DOHH2 (cell line): ENCODE measurements at regions not wholly inside any gene's neighbourhood (a gene's known extent, or its start where the extent isn't known, plus 50 kb on each side); places are given as distances from the start of the nearest gene placed in this dataset.

Experiments used
- H3F3A ChIP-seq: fragments of 200-600 bp; sonication (generic), shearing (Covaris generic); 2 replicates; pipeline ENCODE4 v1.6.0; 2016; ENCODE audit warnings: antibody characterized with exemption, mild to moderate bottlenecking; ENCODE audit not compliant: control insufficient read depth, insufficient read depth
- H3K27ac ChIP-seq: fragments of 200-600 bp; sonication (generic); 2 replicates; pipeline ENCODE4 v1.5.1; 2014; ENCODE audit warnings: low read depth, mild to moderate bottlenecking, low read length, moderate library complexity
- H3K27me3 ChIP-seq: fragments of 200-600 bp; sonication (generic); 2 replicates; pipeline ENCODE4 v1.6.1; 2014; ENCODE audit warnings: mild to moderate bottlenecking, low read length, mixed read lengths; ENCODE audit not compliant: control insufficient read depth
- H3K36me3 ChIP-seq: fragments of 200-600 bp; sonication (generic); 2 replicates; pipeline ENCODE4 v1.6.1; 2014; ENCODE audit warnings: mild to moderate bottlenecking, low read length, moderate library complexity, mixed read lengths; ENCODE audit not compliant: control insufficient read depth
- H3K4me1 ChIP-seq: fragments of 200-600 bp; sonication (generic); 2 replicates; pipeline ENCODE4 v1.6.1; 2014; ENCODE audit warnings: mild to moderate bottlenecking, low read length, mixed read lengths; ENCODE audit not compliant: control insufficient read depth
- H3K4me2 ChIP-seq: fragments of 200-600 bp; sonication (generic); 2 replicates; pipeline ENCODE4 v1.6.0; 2014; ENCODE audit warnings: mild to moderate bottlenecking, low read length, moderate library complexity
- H3K4me3 ChIP-seq: fragments of 200-600 bp; sonication (generic); 2 replicates; pipeline ENCODE4 v1.5.1; 2014; ENCODE audit warnings: mild to moderate bottlenecking, low read length, mixed read lengths
- H3K79me2 ChIP-seq: fragments of 200-600 bp; sonication (generic); 2 replicates; pipeline ENCODE4 v1.6.1; 2014; ENCODE audit warnings: mild to moderate bottlenecking, low read length, mixed read lengths; ENCODE audit not compliant: control insufficient read depth
- H3K9me2 ChIP-seq: fragments of 200-600 bp; sonication (generic); replicated peaks from 2 replicates; pipeline ENCODE4 v1.6.1; 2014; ENCODE audit warnings: mild to moderate bottlenecking, low read length, mixed read lengths; ENCODE audit not compliant: control insufficient read depth
- H3K9me3 ChIP-seq: fragments of 200-600 bp; sonication (generic); 2 replicates; pipeline ENCODE4 v1.6.1; 2014; ENCODE audit warnings: antibody characterized with exemption, low read length, mixed read lengths; ENCODE audit not compliant: control insufficient read depth, insufficient read depth
- H4K20me1 ChIP-seq: fragments of 200-600 bp; sonication (generic); 2 replicates; pipeline ENCODE4 v1.6.0; 2014; ENCODE audit warnings: low read depth, mild to moderate bottlenecking, antibody characterized with exemption, low read length, moderate library complexity; ENCODE audit not compliant: control insufficient read depth, insufficient read depth
- CTCF ChIP-seq: fragments of 200-600 bp; sonication (generic); IDR thresholded peaks from one replicate; pipeline ENCODE4 v1.5.1; 2014; ENCODE audit warnings: antibody characterized with exemption, mild to moderate bottlenecking, low read depth, low read length; ENCODE audit not compliant: poor library complexity, severe bottlenecking
- EZH2phosphoT487 ChIP-seq: fragments of 200-600 bp; sonication (generic); IDR thresholded peaks from 2 replicates; pipeline ENCODE4 v1.6.1; 2017; ENCODE audit warnings: borderline replicate concordance, mild to moderate bottlenecking, antibody characterized with exemption, low read length, moderate library complexity, mixed read lengths

GRCh38 chr5:152288917-152289595, 116.0 kb downstream of the NMUR2 start:
- H4K20me1 ChIP-seq = no peaks in the 10 kb centered on the region
- no peaks in the 10 kb centered on the region for H3K4me1 ChIP-seq
- H3K36me3 ChIP-seq = no peaks in the 10 kb centered on the region
- H3K9me3 ChIP-seq = no peaks in the 10 kb centered on the region
- H3K4me3 ChIP-seq = no peak overlapping the region
- H3F3A ChIP-seq = no peaks in the 10 kb centered on the region
- H3K9me2 ChIP-seq = no peaks in the 10 kb centered on the region
- no peak overlapping the region for H3K4me2 ChIP-seq
- TF ChIP-seq CTCF = no peak
- TF ChIP-seq EZH2phosphoT487 = no peak
- H3K79me2 ChIP-seq = no peaks in the 10 kb centered on the region
- no peaks in the 10 kb centered on the region for H3K27me3 ChIP-seq
- H3K27ac ChIP-seq = no peak overlapping the region

- H3K9me3 ChIP-seq = no peaks in the 10 kb centered on the region
- H3K36me3 ChIP-seq = no peaks in the 10 kb centered on the region
- no peak overlapping the region for H3K4me2 ChIP-seq
- H3K4me1 ChIP-seq = no peaks in the 10 kb centered on the region
- TF ChIP-seq EZH2phosphoT487 (no peak), CTCF (no peak)
- no peaks in the 10 kb centered on the region for H3K9me2 ChIP-seq
- no peak overlapping the region for H3K27ac ChIP-seq
- no peaks in the 10 kb centered on the region for H3K27me3 ChIP-seq
- no peaks in the 10 kb centered on the region for H4K20me1 ChIP-seq
- no peaks in the 10 kb centered on the region for H3K79me2 ChIP-seq
- H3F3A ChIP-seq = no peaks in the 10 kb centered on the region
- H3K4me3 ChIP-seq = no peak overlapping the region
Observed at GRCh38 chr5:152288499-152288898, 116.6 kb downstream of the NMUR2 start.

GRCh38 chr5:152285764-152286163, 119.3 kb downstream of the NMUR2 start:
- Histone ChIP-seq H3K4me1 (no peaks in the 10 kb centered on the region), H3F3A (no peaks in the 10 kb centered on the region), H3K36me3 (no peaks in the 10 kb centered on the region), H3K4me3 (no peak overlapping the region), H3K9me3 (no peaks in the 10 kb centered on the region), H3K4me2 (no peak overlapping the region), H3K9me2 (no peaks in the 10 kb centered on the region), H3K79me2 (no peaks in the 10 kb centered on the region), H4K20me1 (no peaks in the 10 kb centered on the region), H3K27me3 (no peaks in the 10 kb centered on the region), H3K27ac (no peak overlapping the region)
- TF ChIP-seq CTCF (no peak), EZH2phosphoT487 (no peak)
